ENCODE measurements at regions not wholly inside any gene's neighbourhood (a gene's known extent, or its start where the extent isn't known, plus 50 kb on each side); places are given as distances from the start of the nearest gene placed in this dataset.
"Not testable (repeated sequence)": the region's sequence is repeated elsewhere in the genome, so short reads cannot be mapped to it uniquely, and the experiment has no call there.

GRCh38 chr6:27782748-27783147 is 129.4 kb downstream of the OR2B2 start:
- H3K4me3 ChIP-seq (ENCODE audit: low read depth, low read length), result no peak overlapping the region
- no peak for TF ChIP-seq CTCF (IDR thresholded peaks at IDR 0.05; ENCODE audit: borderline replicate concordance, insufficient read depth, low read depth, low read length)

DNA sequence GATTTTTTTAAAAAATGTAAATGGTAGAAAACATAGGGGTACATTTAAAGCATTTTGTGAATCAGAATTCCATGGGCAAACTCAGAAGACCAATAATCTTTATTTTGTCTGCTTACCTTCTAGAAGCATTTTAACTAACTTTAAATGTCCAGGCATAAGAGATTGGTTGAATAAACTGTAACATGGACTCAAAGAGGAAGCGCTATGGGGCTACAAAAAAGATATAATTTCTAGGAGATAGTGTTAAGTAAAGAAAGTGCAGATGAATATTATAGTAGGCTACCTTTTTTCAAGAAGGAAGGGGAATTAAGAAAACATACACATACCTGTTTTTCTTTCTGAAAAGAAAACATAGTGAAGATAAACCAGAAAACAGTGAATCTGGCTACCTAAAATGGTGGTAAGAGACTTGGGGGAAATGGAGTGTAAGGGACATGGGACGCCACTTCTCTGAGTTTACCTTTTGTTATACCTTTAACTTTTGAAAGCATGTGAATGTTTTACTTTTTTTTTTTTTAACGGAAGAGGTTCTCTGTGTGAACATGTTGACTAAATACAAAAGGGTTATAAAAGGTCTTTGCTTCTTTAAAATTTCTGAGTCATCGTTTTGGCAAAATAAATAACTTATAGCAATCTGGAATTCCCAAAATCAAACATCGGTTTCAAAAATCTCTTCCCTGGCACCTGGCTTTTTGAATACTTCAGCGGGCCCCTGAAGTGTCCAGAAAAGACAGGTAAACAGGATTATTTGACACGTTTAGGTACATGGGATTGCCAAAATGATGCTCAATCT is 133.4 kb downstream of the OR2B2 start:
- no peak for TF ChIP-seq CTCF (IDR thresholded peaks at IDR 0.05; ENCODE audit: borderline replicate concordance, insufficient read depth, low read depth, low read length)
- no peak overlapping the region for H3K4me3 ChIP-seq (ENCODE audit: low read depth, low read length)

DNA sequence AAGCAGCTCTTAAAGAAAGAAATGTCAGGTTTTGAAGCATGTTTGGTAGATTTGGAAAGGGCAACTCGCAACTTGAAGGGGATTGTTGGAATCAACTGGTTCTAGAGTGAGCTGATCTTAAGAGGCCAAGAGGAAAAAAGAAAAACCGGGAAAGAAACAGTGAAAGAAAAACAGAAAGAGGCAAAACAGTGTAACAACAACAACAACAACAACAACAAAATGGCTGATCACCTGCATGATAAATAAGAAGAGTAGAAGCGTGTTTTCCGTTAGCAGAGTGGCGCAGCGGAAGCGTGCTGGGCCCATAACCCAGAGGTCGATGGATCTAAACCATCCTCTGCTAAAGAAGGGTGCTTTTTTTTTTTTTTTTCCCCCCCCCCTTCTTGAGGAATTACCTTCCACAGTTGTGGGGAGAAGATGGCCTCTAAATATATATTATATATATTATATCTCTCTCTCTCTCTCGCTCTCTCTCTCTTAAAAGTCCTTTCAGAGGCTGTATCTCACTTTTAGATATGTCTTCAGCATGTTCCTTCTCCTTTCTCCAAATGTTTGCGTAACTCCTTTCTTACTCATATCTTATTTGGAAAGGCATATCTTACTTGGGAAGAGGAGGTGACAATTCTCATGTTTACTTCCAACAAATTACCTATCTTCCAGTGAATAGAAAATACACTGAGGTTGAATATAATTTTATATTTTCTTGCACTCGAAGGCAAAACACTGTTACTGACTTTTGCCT is 134.4 kb downstream of the OR2B2 start:
- no peak for TF ChIP-seq CTCF (IDR thresholded peaks at IDR 0.05; ENCODE audit: borderline replicate concordance, insufficient read depth, low read depth, low read length)
- H3K4me3 ChIP-seq (ENCODE audit: low read depth, low read length), result no peak overlapping the region

- no peak for TF ChIP-seq CTCF (IDR thresholded peaks at IDR 0.05; ENCODE audit: borderline replicate concordance, insufficient read depth, low read depth, low read length)
- H3K4me3 ChIP-seq (ENCODE audit: low read depth, low read length), result no peak overlapping the region
Measured at GRCh38 chr6:27777126-27777525, 135.1 kb downstream of the OR2B2 start.

- TF ChIP-seq CTCF (IDR thresholded peaks at IDR 0.05; ENCODE audit: borderline replicate concordance, insufficient read depth, low read depth, low read length), result no peak
- H3K4me3 ChIP-seq (ENCODE audit: low read depth, low read length), result no peak overlapping the region
Measured at GRCh38 chr6:27776504-27776903, 135.7 kb downstream of the OR2B2 start.

- TF ChIP-seq CTCF (IDR thresholded peaks at IDR 0.05; ENCODE audit: borderline replicate concordance, insufficient read depth, low read depth, low read length), result no peak
- H3K4me3 ChIP-seq (ENCODE audit: low read depth, low read length), result no peak overlapping the region
Measured at GRCh38 chr6:27775796-27776184, 136.4 kb downstream of the OR2B2 start.

DNA sequence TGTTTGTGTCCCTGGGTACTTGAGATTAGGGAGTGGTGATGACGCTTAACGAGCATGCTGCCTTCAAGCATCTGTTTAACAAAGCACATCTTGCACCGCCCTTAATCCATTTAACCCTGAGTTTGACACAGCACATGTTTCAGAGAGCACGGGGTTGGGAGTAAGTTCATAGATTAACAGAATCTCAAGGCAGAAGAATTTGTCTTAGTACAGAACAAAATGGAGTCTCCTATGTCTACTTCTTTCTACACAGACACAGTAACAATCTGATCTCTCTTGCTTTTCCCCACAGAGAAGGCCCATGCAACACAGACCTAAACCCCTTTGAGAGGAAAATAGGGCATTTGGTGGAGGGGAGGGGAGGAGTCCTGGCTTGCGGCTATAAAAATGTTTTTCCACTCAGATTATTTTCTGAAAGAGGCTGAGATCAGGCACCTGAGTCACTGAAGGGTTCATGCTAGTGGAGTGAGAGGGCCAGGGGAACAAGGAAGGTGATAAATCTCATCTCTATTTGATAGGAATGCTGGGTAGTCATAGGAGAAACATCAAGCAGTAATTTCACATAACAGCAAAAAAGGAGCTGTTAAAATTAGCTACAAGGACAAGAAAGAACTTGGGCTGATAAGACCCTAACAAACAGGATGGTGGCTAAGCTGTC is 136.9 kb downstream of the OR2B2 start:
- not testable (repeated sequence) for H3K4me3 ChIP-seq (ENCODE audit: low read depth, low read length)

DNA sequence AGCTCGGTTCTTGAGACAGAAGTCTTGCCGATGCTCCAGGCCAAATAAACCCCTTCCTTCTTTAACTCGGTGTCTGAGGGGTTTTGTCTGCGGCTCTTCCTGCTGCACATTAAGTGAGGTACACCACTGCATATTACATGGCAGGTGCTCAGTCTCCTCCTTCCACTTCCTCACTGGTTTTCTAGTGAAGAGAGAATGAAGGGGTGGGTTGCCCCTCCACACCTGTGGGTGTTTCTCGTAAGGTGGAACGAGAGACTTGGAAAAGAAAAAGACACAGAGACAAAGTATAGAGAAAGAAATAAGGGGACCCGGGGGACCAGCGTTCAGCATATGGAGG is 138.0 kb downstream of the OR2B2 start:
- not testable (repeated sequence) for H3K4me3 ChIP-seq (ENCODE audit: low read depth, low read length)

- not testable (repeated sequence) for H3K4me3 ChIP-seq (ENCODE audit: low read depth, low read length)
Measured at GRCh38 chr6:27773542-27774263, 138.5 kb downstream of the OR2B2 start.

Data from GM12875 (cell line).